ENCODE measurements at regions not wholly inside any gene's neighbourhood (a gene's known extent, or its start where the extent isn't known, plus 50 kb on each side); places are given as distances from the start of the nearest gene placed in this dataset.
"Not testable (repeated sequence)": the region's sequence is repeated elsewhere in the genome, so short reads cannot be mapped to it uniquely, and the experiment has no call there.

DNA sequence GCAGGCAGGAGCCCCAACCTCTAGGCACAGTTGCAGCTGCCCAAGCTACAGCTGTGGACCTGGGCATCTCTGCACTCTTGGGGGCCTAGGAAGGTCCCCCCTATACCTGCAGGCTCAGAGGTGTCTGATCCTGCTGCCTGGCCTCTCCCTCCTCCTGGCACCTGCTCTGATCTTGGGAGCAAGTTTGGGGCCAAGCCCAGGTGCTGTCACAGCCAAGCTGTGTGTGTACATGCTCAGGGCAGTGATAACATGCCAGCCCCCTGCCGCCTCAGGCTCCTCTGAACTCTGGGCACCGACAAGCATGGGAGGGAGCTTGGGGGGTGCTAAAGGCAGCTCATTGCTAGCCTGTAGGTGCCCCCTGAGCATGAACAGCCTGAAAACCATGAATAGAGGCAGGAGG lies 829.6 kb upstream of the VRK2 start:
- ATAC-seq: no peak
- TF ChIP-seq TOX (CRISPR knock-in tag; IDR thresholded peaks at IDR 0.05; ENCODE audit: borderline replicate concordance): no peak
- TF ChIP-seq SNAI2 (CRISPR knock-in tag; IDR thresholded peaks at IDR 0.05): no peak
- TF ChIP-seq, protein P1, sequence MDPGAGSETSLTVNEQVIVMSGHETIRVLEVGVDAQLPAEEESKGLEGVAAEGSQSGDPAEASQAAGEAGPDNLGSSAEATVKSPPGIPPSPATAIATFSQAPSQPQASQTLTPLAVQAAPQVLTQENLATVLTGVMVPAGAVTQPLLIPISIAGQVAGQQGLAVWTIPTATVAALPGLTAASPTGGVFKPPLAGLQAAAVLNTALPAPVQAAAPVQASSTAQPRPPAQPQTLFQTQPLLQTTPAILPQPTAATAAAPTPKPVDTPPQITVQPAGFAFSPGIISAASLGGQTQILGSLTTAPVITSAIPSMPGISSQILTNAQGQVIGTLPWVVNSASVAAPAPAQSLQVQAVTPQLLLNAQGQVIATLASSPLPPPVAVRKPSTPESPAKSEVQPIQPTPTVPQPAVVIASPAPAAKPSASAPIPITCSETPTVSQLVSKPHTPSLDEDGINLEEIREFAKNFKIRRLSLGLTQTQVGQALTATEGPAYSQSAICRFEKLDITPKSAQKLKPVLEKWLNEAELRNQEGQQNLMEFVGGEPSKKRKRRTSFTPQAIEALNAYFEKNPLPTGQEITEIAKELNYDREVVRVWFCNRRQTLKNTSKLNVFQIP (CRISPR knock-in tag; IDR thresholded peaks at IDR 0.05; ENCODE audit: borderline replicate concordance, low read depth): no peak
- no peak for TF ChIP-seq ZFP3 (CRISPR knock-in tag; IDR thresholded peaks at IDR 0.05)
- TF ChIP-seq RARB (CRISPR knock-in tag; IDR thresholded peaks at IDR 0.05): no peak
- no peak for TF ChIP-seq ESRRG (CRISPR knock-in tag; IDR thresholded peaks at IDR 0.05)
- TF ChIP-seq, protein P2, sequence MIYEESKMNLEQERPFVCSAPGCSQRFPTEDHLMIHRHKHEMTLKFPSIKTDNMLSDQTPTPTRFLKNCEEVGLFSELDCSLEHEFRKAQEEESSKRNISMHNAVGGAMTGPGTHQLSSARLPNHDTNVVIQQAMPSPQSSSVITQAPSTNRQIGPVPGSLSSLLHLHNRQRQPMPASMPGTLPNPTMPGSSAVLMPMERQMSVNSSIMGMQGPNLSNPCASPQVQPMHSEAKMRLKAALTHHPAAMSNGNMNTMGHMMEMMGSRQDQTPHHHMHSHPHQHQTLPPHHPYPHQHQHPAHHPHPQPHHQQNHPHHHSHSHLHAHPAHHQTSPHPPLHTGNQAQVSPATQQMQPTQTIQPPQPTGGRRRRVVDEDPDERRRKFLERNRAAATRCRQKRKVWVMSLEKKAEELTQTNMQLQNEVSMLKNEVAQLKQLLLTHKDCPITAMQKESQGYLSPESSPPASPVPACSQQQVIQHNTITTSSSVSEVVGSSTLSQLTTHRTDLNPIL (CRISPR knock-in tag; IDR thresholded peaks at IDR 0.05; ENCODE audit: low read depth): no peak
- no peak for TF ChIP-seq ZNF8 (CRISPR knock-in tag; IDR thresholded peaks at IDR 0.05)
- no peak for TF ChIP-seq ZNF565 (CRISPR knock-in tag; conservative IDR thresholded peaks at IDR 0.05; ENCODE audit: low read depth)
- TF ChIP-seq ZFP30 (CRISPR knock-in tag; IDR thresholded peaks at IDR 0.05): no peak
- TF ChIP-seq ZNF70 (CRISPR knock-in tag; IDR thresholded peaks at IDR 0.05): no peak
- TF ChIP-seq CSDC2 (CRISPR knock-in tag; IDR thresholded peaks at IDR 0.05): no peak
- TF ChIP-seq PPARA (CRISPR knock-in tag; IDR thresholded peaks at IDR 0.05; ENCODE audit: borderline replicate concordance): no peak
- TF ChIP-seq, protein P3, sequence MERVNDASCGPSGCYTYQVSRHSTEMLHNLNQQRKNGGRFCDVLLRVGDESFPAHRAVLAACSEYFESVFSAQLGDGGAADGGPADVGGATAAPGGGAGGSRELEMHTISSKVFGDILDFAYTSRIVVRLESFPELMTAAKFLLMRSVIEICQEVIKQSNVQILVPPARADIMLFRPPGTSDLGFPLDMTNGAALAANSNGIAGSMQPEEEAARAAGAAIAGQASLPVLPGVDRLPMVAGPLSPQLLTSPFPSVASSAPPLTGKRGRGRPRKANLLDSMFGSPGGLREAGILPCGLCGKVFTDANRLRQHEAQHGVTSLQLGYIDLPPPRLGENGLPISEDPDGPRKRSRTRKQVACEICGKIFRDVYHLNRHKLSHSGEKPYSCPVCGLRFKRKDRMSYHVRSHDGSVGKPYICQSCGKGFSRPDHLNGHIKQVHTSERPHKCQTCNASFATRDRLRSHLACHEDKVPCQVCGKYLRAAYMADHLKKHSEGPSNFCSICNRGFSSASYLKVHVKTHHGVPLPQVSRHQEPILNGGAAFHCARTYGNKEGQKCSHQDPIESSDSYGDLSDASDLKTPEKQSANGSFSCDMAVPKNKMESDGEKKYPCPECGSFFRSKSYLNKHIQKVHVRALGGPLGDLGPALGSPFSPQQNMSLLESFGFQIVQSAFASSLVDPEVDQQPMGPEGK (CRISPR knock-in tag; IDR thresholded peaks at IDR 0.05; ENCODE audit: borderline replicate concordance): no peak

DNA sequence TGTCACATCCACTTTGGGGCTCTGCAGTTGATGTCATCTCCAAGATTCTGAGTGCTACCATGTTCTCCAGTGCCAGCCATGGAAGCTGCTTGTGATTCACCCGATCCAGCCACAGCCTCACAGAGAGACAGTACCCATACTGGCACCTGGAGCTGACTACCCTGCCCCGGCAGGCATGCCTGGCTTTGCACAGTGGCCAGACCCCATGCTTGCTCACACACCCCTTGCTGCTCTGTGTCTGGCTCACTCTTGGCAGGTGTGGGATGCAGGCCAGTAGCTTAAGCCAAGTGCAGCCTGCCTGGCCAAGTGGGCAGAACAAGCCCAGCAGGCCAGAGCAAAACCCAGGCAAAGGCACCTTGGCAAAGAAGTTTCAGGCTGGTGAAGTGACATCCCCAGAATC lies 828.4 kb upstream of the VRK2 start:
- TF ChIP-seq ZFP3 (CRISPR knock-in tag; IDR thresholded peaks at IDR 0.05) (no peak), ARNTL (CRISPR knock-in tag; IDR thresholded peaks at IDR 0.05; ENCODE audit: borderline replicate concordance, low read depth) (no peak), BACH2 (CRISPR knock-in tag; IDR thresholded peaks at IDR 0.05; ENCODE audit: borderline replicate concordance) (no peak), PPARA (CRISPR knock-in tag; IDR thresholded peaks at IDR 0.05; ENCODE audit: borderline replicate concordance) (no peak), OSR1 (CRISPR knock-in tag; IDR thresholded peaks at IDR 0.05) (no peak), TCF4 (CRISPR knock-in tag; IDR thresholded peaks at IDR 0.05; ENCODE audit: borderline replicate concordance) (no peak), SNAI2 (CRISPR knock-in tag; IDR thresholded peaks at IDR 0.05) (no peak), ISL1 (CRISPR knock-in tag; IDR thresholded peaks at IDR 0.05) (no peak)
- TF ChIP-seq, protein P1 (CRISPR knock-in tag; IDR thresholded peaks at IDR 0.05; ENCODE audit: borderline replicate concordance, low read depth): no peak
- TF ChIP-seq, protein P4, sequence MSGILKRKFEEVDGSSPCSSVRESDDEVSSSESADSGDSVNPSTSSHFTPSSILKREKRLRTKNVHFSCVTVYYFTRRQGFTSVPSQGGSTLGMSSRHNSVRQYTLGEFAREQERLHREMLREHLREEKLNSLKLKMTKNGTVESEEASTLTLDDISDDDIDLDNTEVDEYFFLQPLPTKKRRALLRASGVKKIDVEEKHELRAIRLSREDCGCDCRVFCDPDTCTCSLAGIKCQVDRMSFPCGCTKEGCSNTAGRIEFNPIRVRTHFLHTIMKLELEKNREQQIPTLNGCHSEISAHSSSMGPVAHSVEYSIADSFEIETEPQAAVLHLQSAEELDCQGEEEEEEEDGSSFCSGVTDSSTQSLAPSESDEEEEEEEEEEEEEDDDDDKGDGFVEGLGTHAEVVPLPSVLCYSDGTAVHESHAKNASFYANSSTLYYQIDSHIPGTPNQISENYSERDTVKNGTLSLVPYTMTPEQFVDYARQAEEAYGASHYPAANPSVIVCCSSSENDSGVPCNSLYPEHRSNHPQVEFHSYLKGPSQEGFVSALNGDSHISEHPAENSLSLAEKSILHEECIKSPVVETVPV (CRISPR knock-in tag; IDR thresholded peaks at IDR 0.05): no peak
- TF ChIP-seq, protein P5, sequence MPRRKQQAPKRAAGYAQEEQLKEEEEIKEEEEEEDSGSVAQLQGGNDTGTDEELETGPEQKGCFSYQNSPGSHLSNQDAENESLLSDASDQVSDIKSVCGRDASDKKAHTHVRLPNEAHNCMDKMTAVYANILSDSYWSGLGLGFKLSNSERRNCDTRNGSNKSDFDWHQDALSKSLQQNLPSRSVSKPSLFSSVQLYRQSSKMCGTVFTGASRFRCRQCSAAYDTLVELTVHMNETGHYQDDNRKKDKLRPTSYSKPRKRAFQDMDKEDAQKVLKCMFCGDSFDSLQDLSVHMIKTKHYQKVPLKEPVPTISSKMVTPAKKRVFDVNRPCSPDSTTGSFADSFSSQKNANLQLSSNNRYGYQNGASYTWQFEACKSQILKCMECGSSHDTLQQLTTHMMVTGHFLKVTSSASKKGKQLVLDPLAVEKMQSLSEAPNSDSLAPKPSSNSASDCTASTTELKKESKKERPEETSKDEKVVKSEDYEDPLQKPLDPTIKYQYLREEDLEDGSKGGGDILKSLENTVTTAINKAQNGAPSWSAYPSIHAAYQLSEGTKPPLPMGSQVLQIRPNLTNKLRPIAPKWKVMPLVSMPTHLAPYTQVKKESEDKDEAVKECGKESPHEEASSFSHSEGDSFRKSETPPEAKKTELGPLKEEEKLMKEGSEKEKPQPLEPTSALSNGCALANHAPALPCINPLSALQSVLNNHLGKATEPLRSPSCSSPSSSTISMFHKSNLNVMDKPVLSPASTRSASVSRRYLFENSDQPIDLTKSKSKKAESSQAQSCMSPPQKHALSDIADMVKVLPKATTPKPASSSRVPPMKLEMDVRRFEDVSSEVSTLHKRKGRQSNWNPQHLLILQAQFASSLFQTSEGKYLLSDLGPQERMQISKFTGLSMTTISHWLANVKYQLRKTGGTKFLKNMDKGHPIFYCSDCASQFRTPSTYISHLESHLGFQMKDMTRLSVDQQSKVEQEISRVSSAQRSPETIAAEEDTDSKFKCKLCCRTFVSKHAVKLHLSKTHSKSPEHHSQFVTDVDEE (CRISPR knock-in tag; IDR thresholded peaks at IDR 0.05): no peak
- TF ChIP-seq, protein P2 (CRISPR knock-in tag; IDR thresholded peaks at IDR 0.05; ENCODE audit: low read depth): no peak
- ATAC-seq: no peak

DNA sequence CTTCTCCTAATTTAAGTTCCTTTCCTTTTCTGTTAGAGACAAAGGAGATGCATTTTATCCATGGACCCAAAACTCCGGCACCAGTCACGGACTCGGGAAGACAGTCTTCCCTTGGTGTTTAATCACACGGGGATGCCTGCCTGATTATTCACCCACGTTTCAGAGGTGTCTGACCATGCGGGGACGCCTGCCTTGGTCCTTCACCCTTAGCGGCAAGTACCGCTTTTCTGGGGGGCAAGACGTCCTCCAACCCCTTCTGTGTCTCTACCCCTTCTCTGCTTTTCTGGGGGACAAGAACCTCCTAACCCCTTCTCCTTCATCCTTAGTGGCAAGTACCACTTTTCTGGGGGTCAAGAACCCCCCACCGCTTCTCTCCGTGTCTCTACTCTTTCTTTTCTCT lies 816.9 kb upstream of the VRK2 start:
- ATAC-seq: not testable (repeated sequence)

DNA sequence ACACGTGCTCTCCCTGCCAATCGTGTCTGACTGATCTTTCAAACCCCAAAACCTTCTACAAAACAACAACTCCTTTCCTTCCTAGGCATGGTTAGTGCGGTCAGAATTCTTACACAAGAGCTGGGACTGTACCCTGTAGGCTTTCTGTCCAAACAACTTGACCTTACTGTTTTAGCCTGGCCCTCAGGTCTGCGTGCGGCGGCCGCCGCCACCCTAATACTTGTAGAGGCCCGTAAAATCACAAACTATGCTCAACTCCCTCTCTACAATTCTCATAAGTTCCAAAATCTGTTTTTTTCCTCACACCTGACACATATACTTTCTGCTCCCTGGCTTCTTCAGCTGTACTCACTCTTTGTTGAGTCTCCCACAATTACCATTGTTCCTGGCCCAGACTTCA lies 814.3 kb upstream of the VRK2 start:
- ATAC-seq: not testable (repeated sequence)

DNA sequence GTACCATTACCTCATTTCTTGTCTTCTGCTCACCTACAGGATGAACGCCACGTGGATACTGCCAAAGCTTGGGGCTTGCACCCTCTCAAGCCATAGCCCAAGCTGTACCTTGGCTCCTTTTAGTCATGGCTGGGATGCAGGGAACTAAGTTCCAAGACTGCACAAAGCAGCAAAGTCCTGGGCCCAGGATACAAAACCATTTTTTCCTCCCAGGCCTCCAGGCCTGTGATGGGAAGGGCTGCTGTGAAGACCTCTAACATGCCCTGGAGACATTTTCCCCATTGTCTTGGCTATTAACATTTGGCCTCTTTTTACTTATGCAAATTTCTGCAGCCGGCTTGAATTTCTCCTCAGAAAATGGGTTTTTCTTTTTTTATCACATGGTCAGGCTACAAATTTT lies 795.1 kb upstream of the VRK2 start:
- ATAC-seq: not testable (repeated sequence)

DNA sequence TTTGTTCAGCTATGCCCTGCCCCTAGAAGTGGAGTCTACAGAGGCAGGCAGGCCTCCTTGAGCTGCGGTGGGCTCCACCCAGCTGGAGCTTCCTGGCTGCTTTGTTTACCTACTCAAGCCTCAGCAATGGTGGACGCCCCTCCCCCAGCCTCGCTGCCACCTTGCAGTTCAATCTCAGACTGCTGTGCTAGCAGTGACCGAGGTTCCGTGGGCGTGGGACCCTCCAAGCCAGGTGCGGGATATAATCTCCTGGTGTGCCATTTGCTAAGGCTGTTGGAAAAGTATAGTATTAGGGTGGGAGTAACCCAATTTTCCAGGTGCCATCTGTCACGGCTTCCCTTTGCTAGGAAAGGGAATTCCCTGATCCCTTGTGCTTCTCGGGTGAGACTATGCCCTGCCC lies 770.2 kb upstream of the VRK2 start:
- not testable (repeated sequence) for ATAC-seq

All from SK-N-SH treated with all-trans-retinoic acid at 6 μM for 48 hours (cell line).